Parathyroid adenoma (tissue), 2 donors: ENCODE measurements at regions not wholly inside any gene's neighbourhood (a gene's known extent, or its start where the extent isn't known, plus 50 kb on each side); places are given as distances from the start of the nearest gene placed in this dataset.

Source experiments
- H2AFZ ChIP-seq: fragments of 300-600 bp; sonication (generic); one replicate; pipeline ENCODE4 v1.7.0; 2017; ENCODE audit warnings: antibody characterized with exemption, mild to moderate bottlenecking
- H3K27ac ChIP-seq: fragments of 300-600 bp; sonication (generic); one replicate; pipeline ENCODE4 v1.7.0; 2017
- H3K27me3 ChIP-seq: fragments of 300-600 bp; sonication (generic); one replicate; pipeline ENCODE4 v1.7.0; 2017; ENCODE audit warnings: low read length; ENCODE audit not compliant: control insufficient read depth, insufficient read depth
- H3K36me3 ChIP-seq: fragments of 300-600 bp; sonication (generic); one replicate; pipeline ENCODE4 v1.7.0; 2017; ENCODE audit warnings: low read length; ENCODE audit not compliant: control insufficient read depth, insufficient read depth
- H3K4me1 ChIP-seq: fragments of 300-600 bp; sonication (generic); one replicate; pipeline ENCODE4 v1.7.0; 2017; ENCODE audit warnings: control low read depth
- H3K4me2 ChIP-seq: fragments of 300-600 bp; sonication (generic); one replicate; pipeline ENCODE4 v1.7.0; 2017; ENCODE audit warnings: low read length
- H3K4me3 ChIP-seq: fragments of 300-600 bp; sonication (generic); one replicate; pipeline ENCODE4 v1.7.0; 2017; ENCODE audit warnings: low read depth, low read length
- H3K79me2 ChIP-seq: fragments of 300-600 bp; sonication (generic); one replicate; pipeline ENCODE4 v1.7.0; 2017; ENCODE audit warnings: control low read depth
- H3K9ac ChIP-seq: fragments of 300-600 bp; sonication (generic); one replicate; pipeline ENCODE4 v1.7.0; 2017; ENCODE audit warnings: mild to moderate bottlenecking
- H3K9me3 ChIP-seq: fragments of 300-600 bp; sonication (generic); one replicate; pipeline ENCODE4 v1.7.0; 2017; ENCODE audit warnings: low read length; ENCODE audit not compliant: control insufficient read depth
- TF ChIP-seq, protein P1 (sequence below): fragments of 300-600 bp; sonication (generic); IDR thresholded peaks from one replicate; pipeline ENCODE4 v1.7.0; 2017; ENCODE audit warnings: antibody characterized with exemption, mild to moderate bottlenecking
- donor health status: primary hyperparathyroidism.

GRCh38 chr10:71141528-71141927, 70.8 kb upstream of the UNC5B start:
- Histone ChIP-seq H3K27me3 (no peaks in the 10 kb centered on the region), H3K27ac (no peak overlapping the region), H3K79me2 (no peaks in the 10 kb centered on the region), H3K4me1 (no peaks in the 10 kb centered on the region), H2AFZ (no peak overlapping the region), H3K36me3 (no peaks in the 10 kb centered on the region), H3K4me2 (no peak overlapping the region), H3K4me3 (no peak overlapping the region), H3K9me3 (no peaks in the 10 kb centered on the region), H3K9ac (no peak overlapping the region)
- TF ChIP-seq, protein P1, sequence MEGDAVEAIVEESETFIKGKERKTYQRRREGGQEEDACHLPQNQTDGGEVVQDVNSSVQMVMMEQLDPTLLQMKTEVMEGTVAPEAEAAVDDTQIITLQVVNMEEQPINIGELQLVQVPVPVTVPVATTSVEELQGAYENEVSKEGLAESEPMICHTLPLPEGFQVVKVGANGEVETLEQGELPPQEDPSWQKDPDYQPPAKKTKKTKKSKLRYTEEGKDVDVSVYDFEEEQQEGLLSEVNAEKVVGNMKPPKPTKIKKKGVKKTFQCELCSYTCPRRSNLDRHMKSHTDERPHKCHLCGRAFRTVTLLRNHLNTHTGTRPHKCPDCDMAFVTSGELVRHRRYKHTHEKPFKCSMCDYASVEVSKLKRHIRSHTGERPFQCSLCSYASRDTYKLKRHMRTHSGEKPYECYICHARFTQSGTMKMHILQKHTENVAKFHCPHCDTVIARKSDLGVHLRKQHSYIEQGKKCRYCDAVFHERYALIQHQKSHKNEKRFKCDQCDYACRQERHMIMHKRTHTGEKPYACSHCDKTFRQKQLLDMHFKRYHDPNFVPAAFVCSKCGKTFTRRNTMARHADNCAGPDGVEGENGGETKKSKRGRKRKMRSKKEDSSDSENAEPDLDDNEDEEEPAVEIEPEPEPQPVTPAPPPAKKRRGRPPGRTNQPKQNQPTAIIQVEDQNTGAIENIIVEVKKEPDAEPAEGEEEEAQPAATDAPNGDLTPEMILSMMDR = no peak

GRCh38 chr10:71143170-71143569, 69.2 kb upstream of the UNC5B start:
- H3K4me3 ChIP-seq = no peak overlapping the region
- H3K4me2 ChIP-seq = no peak overlapping the region
- TF ChIP-seq, protein P1 = no peak
- H3K27me3 ChIP-seq = no peaks in the 10 kb centered on the region
- H3K36me3 ChIP-seq = no peaks in the 10 kb centered on the region
- H3K4me1 ChIP-seq = no peaks in the 10 kb centered on the region
- H3K79me2 ChIP-seq = no peaks in the 10 kb centered on the region
- no peak overlapping the region for H3K9ac ChIP-seq
- H2AFZ ChIP-seq = no peak overlapping the region
- H3K9me3 ChIP-seq = no peaks in the 10 kb centered on the region
- H3K27ac ChIP-seq = no peak overlapping the region

DNA sequence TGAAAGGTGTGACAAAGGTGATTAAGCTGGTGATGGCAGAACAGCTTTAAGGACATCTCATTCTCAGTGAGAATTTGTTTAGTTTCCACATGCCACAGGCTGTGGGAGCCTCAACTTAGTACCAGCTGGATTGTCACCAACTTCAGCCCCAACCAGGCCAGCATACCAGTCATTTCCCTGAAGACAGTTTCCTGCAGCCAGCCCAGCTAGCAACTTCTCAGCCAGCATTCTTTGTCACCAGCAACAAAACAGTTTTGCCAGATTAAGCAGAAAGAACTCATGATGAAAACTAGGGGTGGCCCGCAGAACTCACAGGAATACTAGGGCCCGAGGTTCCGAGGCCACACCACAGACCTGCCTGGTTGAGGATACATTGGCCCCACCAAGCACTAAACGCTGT, 68.8 kb upstream of the UNC5B start:
- no peak overlapping the region for H2AFZ ChIP-seq
- no peak overlapping the region for H3K4me3 ChIP-seq
- H3K36me3 ChIP-seq = no peaks in the 10 kb centered on the region
- H3K79me2 ChIP-seq = no peaks in the 10 kb centered on the region
- H3K27ac ChIP-seq = no peak overlapping the region
- TF ChIP-seq, protein P1 = no peak
- H3K27me3 ChIP-seq = no peaks in the 10 kb centered on the region
- H3K4me2 ChIP-seq = no peak overlapping the region
- H3K9me3 ChIP-seq = no peaks in the 10 kb centered on the region
- H3K4me1 ChIP-seq = no peaks in the 10 kb centered on the region
- H3K9ac ChIP-seq = no peak overlapping the region

- no peaks in the 10 kb centered on the region for H3K36me3 ChIP-seq
- H3K79me2 ChIP-seq = no peaks in the 10 kb centered on the region
- H3K4me2 ChIP-seq = no peak overlapping the region
- no peaks in the 10 kb centered on the region for H3K27me3 ChIP-seq
- H3K4me3 ChIP-seq = no peak overlapping the region
- no peaks in the 10 kb centered on the region for H3K9me3 ChIP-seq
- TF ChIP-seq, protein P1 = no peak
- no peak overlapping the region for H2AFZ ChIP-seq
- no peak overlapping the region for H3K27ac ChIP-seq
- H3K9ac ChIP-seq = no peak overlapping the region
- no peaks in the 10 kb centered on the region for H3K4me1 ChIP-seq
These were observed 67.5 kb upstream of the UNC5B start for GRCh38 chr10:71144824-71145223.

- H3K4me2 ChIP-seq = no peak overlapping the region
- no peak overlapping the region for H3K27ac ChIP-seq
- TF ChIP-seq, protein P1 = no peak
- H3K9ac ChIP-seq = no peak overlapping the region
- no peaks in the 10 kb centered on the region for H3K4me1 ChIP-seq
- H3K4me3 ChIP-seq = no peak overlapping the region
- H2AFZ ChIP-seq = no peak overlapping the region
- no peaks in the 10 kb centered on the region for H3K79me2 ChIP-seq
- H3K36me3 ChIP-seq = no peaks in the 10 kb centered on the region
- no peaks in the 10 kb centered on the region for H3K9me3 ChIP-seq
- no peaks in the 10 kb centered on the region for H3K27me3 ChIP-seq
These were observed 66.9 kb upstream of the UNC5B start for GRCh38 chr10:71145352-71145945.
